ENCODE measurements at regions not wholly inside any gene's neighbourhood (a gene's known extent, or its start where the extent isn't known, plus 50 kb on each side); places are given as distances from the start of the nearest gene placed in this dataset.

DNA sequence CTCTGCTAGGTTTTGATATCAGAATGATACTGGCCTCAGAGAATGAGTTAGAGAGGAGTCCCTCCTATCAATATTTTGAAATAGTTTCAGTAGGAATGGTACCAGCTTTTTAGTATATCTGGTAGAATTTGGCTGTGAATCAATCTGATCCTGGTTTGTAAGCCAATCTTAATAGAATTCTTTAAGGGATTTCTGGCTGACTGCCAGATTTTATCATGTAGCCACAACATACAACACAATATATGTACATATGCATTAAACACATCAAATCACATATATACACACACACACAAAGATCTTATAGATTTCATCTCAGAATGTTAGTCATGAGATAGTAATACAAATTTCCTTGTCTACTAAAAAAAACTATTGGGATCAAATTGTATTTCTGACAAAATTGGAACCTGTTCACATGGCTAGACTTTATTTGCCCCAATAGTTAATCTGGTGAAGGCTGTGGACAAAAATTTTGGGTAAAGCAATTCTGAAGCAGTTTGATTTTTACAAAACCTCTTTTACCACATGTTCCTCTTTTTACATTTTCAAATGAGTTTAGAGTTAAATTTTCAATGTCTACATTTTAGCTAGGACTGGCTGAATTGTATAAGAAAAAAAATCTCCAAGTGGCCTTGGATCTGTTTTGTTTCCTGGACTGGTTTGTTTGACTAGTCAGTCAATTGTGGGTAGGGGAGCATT is 151.7 kb downstream of the FASLG start:
- no peak for DNase-seq

DNA sequence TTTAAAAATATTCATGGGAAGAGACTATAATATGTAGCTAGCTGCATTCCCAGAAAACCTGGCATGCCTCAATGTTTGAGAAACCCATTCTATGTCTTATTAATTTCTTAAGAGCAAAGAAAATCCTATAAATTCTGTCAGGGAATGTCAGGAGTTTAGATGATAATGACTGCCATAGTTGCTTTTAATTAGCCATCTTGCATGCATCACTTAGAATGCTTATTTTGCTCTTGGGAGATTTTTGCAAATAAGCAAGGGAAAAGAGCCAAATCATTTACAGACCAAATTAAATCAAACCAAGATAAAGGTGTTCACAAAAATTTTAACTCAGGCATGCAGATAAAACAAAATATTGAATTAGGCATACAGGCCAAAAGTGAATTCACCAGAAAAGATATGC is 152.8 kb downstream of the FASLG start:
- no peak for DNase-seq

DNA sequence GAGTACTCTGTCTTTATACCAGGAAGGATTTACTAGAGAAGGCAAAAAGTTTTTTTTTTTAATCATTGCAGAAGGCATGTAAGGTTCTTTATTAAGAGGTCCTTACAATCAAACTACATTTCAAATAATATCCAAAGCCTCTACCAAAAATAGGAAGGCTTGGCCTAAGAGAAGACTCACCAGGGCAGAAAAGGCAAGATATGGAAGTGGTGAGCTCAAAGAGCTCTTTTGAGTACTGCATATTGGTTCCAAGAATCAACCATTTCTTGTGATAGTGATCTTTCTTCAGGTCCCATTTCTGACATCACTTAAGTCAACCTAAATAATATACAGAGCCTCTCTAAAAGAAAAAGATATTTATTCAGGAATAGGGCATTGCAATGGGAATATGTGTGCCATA is 153.2 kb downstream of the FASLG start:
- DNase-seq: no peak

DNA sequence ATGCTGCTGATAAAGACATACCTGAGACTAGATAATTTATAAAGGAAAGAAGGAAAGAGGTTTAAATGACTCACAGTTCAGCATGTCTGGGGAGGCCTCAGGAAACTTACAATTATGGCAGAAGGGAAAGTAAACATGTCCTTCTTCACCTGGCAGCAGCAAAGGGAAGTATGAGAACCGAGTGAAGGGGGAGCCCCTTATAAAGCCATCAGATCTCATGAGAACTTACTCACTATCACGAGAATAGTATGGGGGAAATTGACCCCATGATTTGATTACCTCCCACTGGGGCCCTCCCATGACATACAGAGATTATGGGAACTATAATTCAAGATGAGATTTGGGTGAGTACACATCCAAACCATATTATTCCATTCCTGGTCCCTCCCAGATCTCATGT is 154.4 kb downstream of the FASLG start:
- no peak for DNase-seq

DNA sequence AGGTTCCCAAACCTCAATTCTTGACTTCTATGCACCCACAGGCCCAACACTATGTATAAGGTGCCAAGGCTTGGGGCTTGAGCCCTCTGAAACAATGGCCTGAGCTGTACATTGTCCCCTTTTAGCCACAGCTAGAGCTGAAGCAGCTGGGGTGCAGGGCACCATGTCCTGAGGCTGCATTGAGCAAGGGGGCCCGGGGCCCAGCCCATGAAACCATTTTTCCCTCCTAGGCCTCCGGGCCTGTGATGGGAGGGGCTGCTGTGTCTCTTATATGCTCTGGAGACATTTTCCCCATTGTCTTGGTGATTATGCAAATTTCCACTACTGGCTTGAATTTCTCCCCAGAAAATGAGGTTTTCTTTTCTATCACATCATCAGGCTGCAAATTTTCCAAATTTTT is 155.5 kb downstream of the FASLG start:
- no peak for DNase-seq

DNA sequence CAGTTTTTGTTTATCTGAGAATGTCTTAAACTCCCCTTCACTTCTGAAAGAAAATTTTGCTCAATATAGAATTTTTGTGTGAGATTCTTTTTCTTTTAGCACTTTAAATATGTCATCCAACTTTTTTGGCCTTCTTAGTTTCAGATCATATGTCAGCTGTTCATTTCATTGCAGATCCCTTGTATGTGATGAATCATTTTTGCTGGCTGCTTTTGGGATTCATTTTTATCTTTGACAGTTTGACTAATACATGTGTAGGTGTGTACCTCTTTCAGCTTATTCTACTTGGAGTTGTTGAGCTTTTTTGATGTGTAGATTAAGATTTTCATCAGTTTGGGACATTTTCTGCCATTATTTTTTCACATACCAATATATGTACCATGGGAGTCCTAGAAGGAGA is 156.8 kb downstream of the FASLG start:
- DNase-seq: no peak

DNA sequence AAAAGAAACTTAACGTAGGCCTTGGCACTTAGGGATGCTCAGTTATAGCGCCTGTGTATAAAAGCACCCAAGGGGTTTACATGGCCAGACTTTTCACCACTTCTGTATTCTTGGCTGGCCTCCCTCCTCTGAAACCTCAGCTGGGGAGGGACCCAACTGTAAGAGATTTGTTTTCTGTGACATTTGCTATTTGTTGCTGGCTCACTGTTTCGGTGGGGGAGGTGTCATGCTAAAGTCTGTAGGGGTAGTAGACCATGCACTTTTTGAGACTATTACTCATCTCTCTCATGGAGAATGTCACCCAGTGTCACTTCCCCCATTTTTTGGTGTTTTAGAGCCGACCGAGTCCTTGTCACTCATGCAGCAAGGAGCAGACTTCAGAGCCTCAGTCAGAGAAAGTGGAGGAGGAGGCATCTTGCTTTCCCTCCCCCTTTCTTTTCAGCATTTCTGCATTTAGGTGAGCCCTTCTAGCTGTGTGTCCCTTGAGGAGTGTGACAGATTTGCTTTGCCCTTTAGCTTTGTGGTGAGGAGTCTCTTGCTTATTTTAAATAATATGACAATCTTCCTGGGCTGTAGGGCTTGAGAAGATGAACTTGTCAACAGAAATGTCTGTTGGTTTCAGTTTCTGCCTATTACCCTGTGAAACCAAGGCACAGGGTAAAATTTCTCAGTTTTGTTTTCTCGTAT is 160.1 kb downstream of the FASLG start:
- no peak for DNase-seq

DNA sequence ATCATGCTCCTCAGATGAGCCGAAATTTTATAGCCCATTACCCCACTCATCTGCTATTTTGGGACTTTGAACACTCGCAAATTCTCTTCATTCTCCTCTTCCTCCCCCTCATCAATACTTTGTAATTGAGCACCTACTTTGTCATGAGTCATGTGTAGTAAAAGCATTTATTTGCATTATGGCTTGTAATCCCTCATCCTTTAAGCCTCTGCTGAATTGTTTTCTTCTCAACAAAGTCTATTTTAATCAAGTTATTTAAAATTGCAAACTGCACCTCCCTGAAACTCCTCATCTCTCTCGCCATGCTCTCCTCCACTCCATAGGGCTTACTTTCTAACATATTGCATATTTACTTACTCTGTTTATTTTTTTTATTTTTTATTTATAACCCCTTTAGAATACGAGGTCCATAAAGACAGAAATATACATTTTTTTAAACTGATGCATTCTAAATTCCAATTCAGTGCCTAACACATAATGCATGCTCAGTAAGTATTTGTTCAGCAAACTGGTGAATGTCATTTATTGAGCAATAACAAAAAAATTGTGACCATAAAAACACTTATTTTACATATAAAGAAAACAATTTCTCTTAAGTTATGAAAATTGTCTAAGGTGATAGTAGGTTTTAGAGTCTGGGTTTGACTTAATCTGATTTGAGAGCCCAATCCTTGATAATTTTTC is 161.7 kb downstream of the FASLG start:
- DNase-seq: no peak

DNA sequence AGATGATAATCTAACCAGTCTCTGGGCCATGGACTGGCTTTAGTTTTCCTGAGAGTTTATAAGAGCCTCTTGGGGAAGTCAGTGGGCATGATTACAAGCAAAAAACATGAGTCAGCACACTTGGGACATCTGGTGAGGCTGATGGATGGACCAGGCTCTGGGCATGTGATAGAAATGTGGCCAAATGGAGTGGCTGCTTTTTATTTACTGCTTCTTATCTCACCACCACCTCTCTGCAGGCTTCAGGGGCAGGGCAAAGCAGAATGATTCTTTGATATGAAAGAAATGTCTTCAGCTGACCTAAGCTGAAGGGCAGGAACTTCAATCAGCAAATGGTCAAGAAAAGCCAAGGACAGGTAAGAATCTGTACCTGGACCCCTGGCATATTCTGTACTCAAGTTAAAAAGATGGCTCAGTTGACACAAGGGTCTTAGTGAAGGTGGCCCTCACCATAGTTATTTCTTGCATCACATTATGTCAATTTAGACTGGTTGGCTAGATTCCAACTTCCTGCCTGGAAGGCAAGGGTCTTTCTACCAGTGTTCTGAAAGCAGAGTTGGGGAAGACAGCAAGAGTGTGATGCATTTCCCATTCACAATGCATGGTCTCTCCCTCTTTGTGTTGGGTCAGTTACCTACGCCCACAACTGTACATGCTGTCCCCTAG is 162.8 kb downstream of the FASLG start:
- DNase-seq: peak; percentile 95

DNA sequence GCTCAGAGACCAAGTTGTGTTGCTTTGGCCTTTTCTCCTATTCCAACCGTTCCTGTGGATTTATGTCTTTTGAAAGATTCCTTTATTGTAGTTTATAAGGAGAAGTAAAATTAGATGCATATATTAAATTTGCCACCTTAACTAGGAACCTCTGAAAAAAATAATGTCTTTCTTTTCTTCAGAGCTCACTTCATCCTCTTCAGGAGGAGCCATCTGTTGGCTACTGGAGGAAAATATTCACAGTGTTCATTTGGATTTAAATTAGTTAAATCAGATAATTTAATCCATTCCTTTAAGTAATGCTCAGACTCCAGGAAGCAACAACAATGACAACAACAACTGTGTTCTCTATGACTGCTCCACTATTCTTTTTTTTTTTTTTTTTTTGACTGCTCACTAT is 164.0 kb downstream of the FASLG start:
- DNase-seq: no peak

DNA sequence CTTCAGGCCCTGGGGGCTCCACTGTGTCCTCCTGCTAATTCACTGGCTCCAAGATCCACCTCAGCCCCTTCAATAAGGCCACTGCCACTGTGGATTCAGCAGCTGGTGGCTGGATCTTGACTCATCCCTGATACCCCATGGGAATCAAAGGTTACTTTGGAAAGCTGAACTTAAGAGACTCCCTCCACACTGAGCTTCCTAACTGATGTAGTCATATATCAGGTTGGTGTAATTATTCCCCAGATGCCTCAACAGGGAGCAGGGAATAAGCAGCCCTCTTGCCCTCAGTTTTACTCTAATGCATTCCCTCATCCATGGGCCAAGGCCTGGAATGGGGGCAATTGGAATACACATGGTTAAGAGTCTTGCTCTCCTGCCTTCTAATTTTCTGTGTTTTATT is 164.6 kb downstream of the FASLG start:
- no peak for DNase-seq

DNA sequence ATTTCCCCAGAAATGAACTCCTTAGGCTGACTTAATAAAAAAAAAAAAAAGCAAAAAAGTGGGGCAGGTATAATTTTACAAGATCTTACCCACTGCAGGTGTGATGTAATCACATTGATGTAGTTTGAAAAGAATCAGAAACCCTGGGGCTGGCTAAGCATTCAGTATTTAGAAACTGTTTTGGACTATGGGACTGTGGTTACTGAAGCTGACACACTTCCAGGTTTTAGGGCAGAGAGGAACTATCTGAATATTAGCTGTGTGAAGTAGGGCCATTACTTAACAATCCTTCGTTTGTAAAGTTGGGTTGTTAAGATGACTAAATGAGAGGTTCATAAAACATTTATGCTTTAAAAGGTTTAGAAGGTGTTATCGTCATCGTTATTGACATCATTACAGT is 165.3 kb downstream of the FASLG start:
- DNase-seq: peak; percentile 27

DNA sequence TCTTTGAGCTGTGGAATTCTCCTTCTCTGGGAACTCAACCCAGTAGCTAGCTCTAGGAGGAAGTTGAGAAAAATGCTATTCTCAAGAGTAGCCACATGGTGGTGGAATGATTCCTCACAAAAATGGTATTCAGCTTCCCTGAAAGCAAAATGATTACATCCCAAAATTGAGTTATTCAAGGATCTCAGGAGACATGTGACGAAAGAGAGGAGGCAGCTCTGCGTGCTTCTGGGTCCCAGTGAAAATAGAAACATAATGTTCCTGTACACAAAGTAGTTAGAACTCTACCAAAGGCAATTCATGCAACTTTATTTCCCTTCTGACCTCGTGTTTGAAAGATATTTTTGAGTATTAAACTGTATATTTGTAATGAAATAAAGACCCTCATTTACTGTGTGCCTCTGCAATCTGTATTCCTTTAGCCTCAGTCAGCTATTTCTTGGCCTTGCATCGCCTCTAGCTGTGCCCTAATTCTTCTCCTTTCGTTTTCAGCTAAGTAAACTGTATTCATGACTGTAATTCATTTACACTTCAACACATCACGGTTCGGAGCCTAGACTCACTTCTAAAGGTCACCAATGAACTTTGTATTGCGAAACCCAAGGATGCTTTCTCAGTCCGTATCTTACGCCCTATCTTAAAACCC is 167.3 kb downstream of the FASLG start:
- peak; percentile 74 for DNase-seq

DNA sequence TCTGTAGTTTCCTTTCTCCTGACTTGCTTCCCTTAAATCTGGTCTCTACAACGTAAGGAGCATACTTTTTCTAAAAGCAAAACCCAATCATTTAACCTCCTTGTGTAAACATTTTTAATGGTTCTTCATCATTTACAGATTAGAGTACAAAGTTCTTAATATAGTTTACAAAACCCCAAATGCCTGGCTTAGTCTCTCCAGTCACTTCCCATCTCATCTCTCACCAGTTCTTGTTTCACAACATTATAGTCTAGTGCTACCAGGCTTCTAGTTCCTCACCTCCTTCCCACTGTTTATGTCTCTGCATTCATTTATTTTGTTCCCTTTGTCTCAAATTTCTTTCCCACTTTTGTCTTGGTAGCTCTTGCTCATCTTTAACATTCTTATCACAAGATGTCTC is 168.4 kb downstream of the FASLG start:
- no peak for DNase-seq

DNA sequence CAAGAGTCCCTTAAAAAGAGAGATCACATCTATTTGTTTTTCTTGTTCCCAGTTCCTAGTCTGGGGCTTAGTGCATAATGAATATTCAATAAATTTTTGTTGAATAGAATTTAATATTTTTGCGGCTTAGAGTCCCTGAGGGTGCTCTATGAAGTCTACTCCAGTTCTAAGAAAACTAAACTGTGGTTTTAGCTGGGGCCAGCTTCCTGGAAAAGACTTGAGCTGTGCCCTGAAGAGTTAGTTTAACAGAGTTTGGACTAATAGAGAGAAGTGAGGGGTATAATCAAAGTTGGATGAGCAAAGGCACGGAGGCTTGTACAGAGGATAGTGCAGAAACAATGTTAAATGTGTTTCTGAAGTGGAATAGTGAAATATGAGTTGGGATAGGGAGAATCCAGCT is 168.9 kb downstream of the FASLG start:
- peak; percentile 25 for DNase-seq

DNA sequence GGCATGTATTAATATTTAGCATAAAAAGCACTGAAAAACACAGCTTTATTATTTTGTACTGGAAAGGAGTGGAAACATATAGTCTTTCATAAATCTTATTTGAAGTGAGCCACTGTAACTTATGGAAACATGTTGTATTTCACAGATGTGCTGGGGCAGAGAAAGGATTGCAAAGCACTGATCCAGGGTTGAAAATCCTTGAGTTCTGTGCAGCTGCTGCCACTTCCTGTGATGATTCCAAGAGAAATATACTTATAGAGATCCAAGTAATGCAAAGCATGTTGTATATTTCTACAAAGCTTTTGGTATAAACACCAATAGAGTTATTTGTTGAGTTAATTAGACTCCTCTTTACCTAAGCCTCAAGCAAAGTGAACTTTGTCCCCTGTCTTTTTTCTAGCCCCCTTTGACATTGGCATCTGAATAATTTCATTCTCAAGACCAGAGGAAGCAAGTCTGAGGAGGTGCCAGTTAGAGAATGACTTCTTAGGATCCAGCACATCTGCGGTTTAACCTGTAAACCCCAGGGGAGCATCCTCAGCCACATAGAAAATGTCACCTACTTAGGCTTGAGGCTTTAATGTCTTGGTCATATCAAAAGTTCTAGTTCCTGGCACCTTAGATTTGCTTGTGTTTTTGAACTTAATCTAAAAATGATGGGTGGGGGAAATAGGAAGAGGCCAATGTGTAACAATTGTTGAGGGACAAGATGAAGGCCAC is 173.3 kb downstream of the FASLG start:
- no peak for DNase-seq

DNA sequence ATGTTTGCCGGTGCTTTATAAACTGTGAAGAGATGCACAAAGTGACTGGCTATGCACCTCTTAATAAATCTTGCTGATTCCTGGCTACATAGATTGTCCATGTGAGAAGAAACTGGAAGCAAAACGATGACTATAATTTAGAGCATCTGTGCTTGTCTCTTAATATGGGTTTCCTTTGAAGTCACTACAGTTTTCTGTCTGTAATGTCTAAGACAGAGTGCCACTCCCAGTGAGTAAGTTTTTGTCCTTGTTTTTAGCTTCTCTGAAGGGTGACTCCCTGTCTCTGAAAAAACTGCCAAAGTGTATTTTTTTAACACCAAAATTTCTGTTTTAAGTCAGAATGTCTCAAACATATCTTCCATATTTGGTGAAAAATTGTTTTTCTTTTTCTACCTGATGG is 175.1 kb downstream of the FASLG start:
- no peak for DNase-seq

DNA sequence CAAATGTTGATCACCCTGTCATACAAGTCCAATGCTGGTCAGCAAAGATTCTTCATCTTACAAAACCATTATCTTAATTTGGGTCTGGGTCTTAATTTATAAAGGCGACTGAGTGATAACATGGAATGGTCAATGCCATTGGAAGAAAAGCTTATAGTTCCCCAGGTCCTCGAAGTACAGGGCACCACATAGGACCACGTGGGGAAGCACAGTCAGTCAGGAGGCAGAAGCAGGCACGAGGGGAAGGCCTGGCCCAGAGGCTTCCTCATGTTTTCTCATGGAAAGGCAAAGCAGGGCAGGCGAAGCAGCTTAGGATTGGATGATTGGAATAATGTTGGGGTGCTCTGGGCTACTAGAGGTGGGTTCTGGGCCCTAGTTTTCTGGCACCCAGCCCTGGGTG is 175.7 kb downstream of the FASLG start:
- DNase-seq: no peak

DNA sequence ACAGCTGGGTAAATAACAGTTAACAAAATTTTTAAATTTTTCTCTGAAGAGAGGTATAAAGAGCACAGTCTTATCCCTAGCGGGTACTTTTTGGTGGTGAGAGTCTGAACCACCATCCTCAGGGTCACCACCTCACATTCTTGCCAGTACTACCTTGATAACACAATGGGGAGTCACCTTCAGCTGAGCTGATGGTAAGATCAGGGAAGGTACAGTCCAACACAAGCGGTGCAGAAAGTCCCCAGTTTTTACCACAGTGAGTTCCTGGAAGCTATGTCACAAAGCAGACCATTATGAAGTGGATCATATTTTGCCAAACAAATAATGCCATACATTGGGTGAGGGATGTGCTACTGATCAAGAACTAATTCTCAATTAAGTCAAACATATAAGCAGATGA is 176.9 kb downstream of the FASLG start:
- no peak for DNase-seq

DNA sequence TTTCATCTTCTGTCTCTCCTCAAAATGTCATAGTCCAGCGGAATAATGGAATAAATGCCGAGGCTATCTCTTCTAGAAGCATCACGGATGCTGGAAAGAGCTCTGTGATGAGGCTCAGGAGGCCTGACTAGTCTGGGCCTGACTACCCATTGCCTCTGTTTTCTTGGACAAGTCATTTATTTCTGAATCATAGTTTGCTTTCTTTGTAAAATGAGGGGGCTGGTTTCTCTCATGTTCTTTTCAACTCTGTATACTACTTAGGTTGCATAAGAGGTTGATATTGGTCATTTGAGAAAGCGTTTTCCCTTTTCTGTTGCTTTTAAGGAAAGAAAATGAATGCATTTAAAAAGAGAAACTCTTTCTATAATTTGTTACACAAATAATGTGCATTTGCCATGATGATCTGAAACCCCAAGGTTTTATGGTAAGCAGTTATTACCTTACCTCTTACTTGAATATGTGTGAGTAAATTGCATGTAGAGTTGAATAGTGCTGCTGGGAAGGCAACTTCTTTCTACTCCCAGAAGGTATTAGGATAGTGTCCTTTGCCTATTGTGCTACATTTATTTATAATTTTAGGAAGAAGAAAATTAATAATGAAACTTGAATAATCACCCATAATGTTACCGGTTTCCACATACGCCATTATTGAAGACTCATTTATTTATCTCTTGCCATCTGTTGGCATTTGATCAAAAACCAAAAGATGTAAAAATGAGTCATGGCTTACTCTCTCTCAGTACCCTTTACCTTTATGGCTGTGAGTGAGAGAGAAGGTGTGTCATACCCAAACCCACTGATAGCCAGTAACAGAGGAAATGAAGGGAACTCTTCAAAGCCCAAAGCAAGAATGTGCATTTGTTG is 179.1 kb downstream of the FASLG start:
- no peak for DNase-seq

DNA sequence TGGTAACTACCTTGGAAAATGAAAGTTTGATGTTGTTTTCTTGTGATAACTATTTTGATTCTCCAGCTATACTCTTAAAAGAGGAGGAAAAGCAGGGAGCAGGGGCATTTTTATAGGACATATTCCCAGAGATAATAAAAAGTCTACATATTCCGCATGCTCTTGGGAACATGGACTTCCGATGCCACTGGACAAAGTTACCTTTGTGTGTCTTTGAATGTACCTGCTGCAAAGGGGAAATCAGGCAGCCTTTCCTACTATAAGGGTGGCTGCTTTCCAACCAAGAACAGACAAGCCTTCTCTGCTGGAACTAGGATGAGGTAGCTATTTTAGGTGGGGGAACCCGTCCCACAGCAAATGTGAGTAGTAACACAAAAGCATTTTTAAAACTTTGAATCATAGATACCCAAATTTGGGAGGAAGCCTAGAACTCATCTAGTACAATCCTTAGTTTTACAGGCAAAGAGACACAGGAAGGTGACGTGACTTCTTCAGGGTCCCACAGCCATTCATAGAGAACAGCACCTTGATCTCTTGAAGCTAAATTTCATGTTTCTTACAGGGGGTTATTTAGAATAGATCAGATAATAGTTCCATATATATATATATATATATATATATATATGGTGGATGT is 179.9 kb downstream of the FASLG start:
- DNase-seq: no peak

Measured in hematopoietic multipotent progenitor cell treated with erythropoietin and hydrocortisone succinate and interleukin-3 and kit ligand, for 6 days (in vitro differentiated cells).